NOMO-1 (cell line): ENCODE measurements at regions not wholly inside any gene's neighbourhood (a gene's known extent, or its start where the extent isn't known, plus 50 kb on each side); places are given as distances from the start of the nearest gene placed in this dataset.
"Not testable (repeated sequence)": the region's sequence is repeated elsewhere in the genome, so short reads cannot be mapped to it uniquely, and the experiment has no call there.

Experiments
- DNase-seq, 2 experiments: peaks; one replicate each; lab custom pipeline; 2025; ENCODE audit not compliant: unreplicated experiment in 2 of 2; lab: John Stamatoyannopoulos, UW

GRCh38 chr7:80298201-80298600, 163.6 kb downstream of the GNAI1 start:
- DNase-seq, result no peak

- DNase-seq, result no peak
Measured at GRCh38 chr7:80294346-80294745, 159.7 kb downstream of the GNAI1 start.

- not testable (repeated sequence) for DNase-seq
Measured at GRCh38 chr7:80292634-80293033, 158.0 kb downstream of the GNAI1 start.

- peak in 1 of 2 experiments; percentile 22 for DNase-seq
Measured at GRCh38 chr7:80288175-80289122, 153.8 kb downstream of the GNAI1 start.

GRCh38 chr7:80287400-80288174, 153.0 kb downstream of the GNAI1 start:
- no peak for DNase-seq

- no peak for DNase-seq
Measured at GRCh38 chr7:80286611-80287010, 152.0 kb downstream of the GNAI1 start.

GRCh38 chr7:80284855-80285254, 150.2 kb downstream of the GNAI1 start:
- no peak for DNase-seq

- no peak for DNase-seq
Measured at GRCh38 chr7:80279760-80280159, 145.1 kb downstream of the GNAI1 start.

- no peak for DNase-seq
Measured at GRCh38 chr7:80278737-80279136, 144.1 kb downstream of the GNAI1 start.

GRCh38 chr7:80277434-80278427, 143.1 kb downstream of the GNAI1 start:
- no peak for DNase-seq
